ENCODE measurements at regions not wholly inside any gene's neighbourhood (a gene's known extent, or its start where the extent isn't known, plus 50 kb on each side); places are given as distances from the start of the nearest gene placed in this dataset.

GRCh38 chr4:163959932-163960331, 465.4 kb downstream of the TMA16 start:
- Histone ChIP-seq H3K4me2 (replicated peaks; ENCODE audit: extremely low read depth, low read length, poor library complexity, severe bottlenecking) (no peak overlapping the region), H3K36me3 (replicated peaks in 1 of 2; ENCODE audit: control insufficient read depth in 1 of 2, insufficient read depth in 2 of 2, low read length in 2 of 2) (no peaks in the 10 kb centered on the region), H3K27me3 (ENCODE audit: control insufficient read depth in 2 of 2, insufficient read depth in 2 of 2, low read length in 2 of 2) (no peaks in the 10 kb centered on the region), H2AFZ (ENCODE audit: insufficient read depth, low read depth, low read length, poor library complexity, severe bottlenecking) (no peak overlapping the region), H3K4me3 (replicated peaks in 1 of 3; ENCODE audit: low read depth in 2 of 3, low read length in 3 of 3) (no peak overlapping the region), H3K9me3 (replicated peaks in 1 of 2; ENCODE audit: control insufficient read depth in 1 of 2, insufficient read depth in 1 of 2, low read length in 2 of 2) (no peaks in the 10 kb centered on the region), H4K20me1 (ENCODE audit: insufficient read depth, low read length) (no peaks in the 10 kb centered on the region), H3K79me2 (ENCODE audit: insufficient read depth, low read length) (no peaks in the 10 kb centered on the region), H3K9ac (ENCODE audit: insufficient read depth, low read length, poor library complexity, severe bottlenecking) (no peak overlapping the region), H3K4me1 (ENCODE audit: control insufficient read depth in 1 of 2, insufficient read depth in 2 of 2, low read length in 2 of 2) (no peaks in the 10 kb centered on the region), H3K27ac (ENCODE audit: low read depth in 1 of 2, low read length in 2 of 2) (no peak overlapping the region)
- H3K4me1 Mint-ChIP-seq, result no peaks in the 10 kb centered on the region
- WGBS (ENCODE audit: insufficient coverage), result 80% methylated on average over 1 of the region's 6 CpGs
- H3K36me3 Mint-ChIP-seq, result no peaks in the 10 kb centered on the region
- no peak overlapping the region for H3K4me3 Mint-ChIP-seq
- no peaks in the 10 kb centered on the region for H3K9me3 Mint-ChIP-seq
- intact Hi-C loops (cut with micrococcal nuclease), result no loop called here
- no peak overlapping the region for H3K27ac Mint-ChIP-seq
- no peak for TF ChIP-seq CTCF (IDR thresholded peaks at IDR 0.05)
- H3K27me3 Mint-ChIP-seq (ENCODE audit: low read depth in 3 of 3), result no peaks in the 10 kb centered on the region
- no peak for DNase-seq

- H3K4me2 ChIP-seq (replicated peaks; ENCODE audit: extremely low read depth, low read length, poor library complexity, severe bottlenecking), result no peak overlapping the region
- H3K4me3 ChIP-seq (replicated peaks in 1 of 3; ENCODE audit: low read depth in 2 of 3, low read length in 3 of 3), result no peak overlapping the region
- H3K27me3 ChIP-seq (ENCODE audit: control insufficient read depth in 2 of 2, insufficient read depth in 2 of 2, low read length in 2 of 2), result no peaks in the 10 kb centered on the region
- H4K20me1 ChIP-seq (ENCODE audit: insufficient read depth, low read length), result no peaks in the 10 kb centered on the region
- no peaks in the 10 kb centered on the region for H3K4me1 ChIP-seq (ENCODE audit: control insufficient read depth in 1 of 2, insufficient read depth in 2 of 2, low read length in 2 of 2)
- no peak for DNase-seq
- Mint-ChIP-seq H3K4me1 (no peaks in the 10 kb centered on the region), H3K4me3 (no peak overlapping the region), H3K36me3 (no peaks in the 10 kb centered on the region), H3K27me3 (ENCODE audit: low read depth in 3 of 3) (no peaks in the 10 kb centered on the region), H3K9me3 (no peaks in the 10 kb centered on the region), H3K27ac (no peak overlapping the region)
- intact Hi-C loops (cut with micrococcal nuclease), result no loop called here
- no peak overlapping the region for H2AFZ ChIP-seq (ENCODE audit: insufficient read depth, low read depth, low read length, poor library complexity, severe bottlenecking)
- H3K9ac ChIP-seq (ENCODE audit: insufficient read depth, low read length, poor library complexity, severe bottlenecking), result no peak overlapping the region
- no peak overlapping the region for H3K27ac ChIP-seq (ENCODE audit: low read depth in 1 of 2, low read length in 2 of 2)
- TF ChIP-seq CTCF (IDR thresholded peaks at IDR 0.05), result no peak
- H3K79me2 ChIP-seq (ENCODE audit: insufficient read depth, low read length), result no peaks in the 10 kb centered on the region
- no peaks in the 10 kb centered on the region for H3K36me3 ChIP-seq (replicated peaks in 1 of 2; ENCODE audit: control insufficient read depth in 1 of 2, insufficient read depth in 2 of 2, low read length in 2 of 2)
- H3K9me3 ChIP-seq (replicated peaks in 1 of 2; ENCODE audit: control insufficient read depth in 1 of 2, insufficient read depth in 1 of 2, low read length in 2 of 2), result no peaks in the 10 kb centered on the region
- WGBS (ENCODE audit: insufficient coverage), result no CpG with 5 or more reads among the region's 3 CpGs
Measured at GRCh38 chr4:163966612-163967011, 472.1 kb downstream of the TMA16 start.

All from CD14-positive monocyte (primary cell).